GM23338 (cell line): ENCODE measurements at regions not wholly inside any gene's neighbourhood (a gene's known extent, or its start where the extent isn't known, plus 50 kb on each side); places are given as distances from the start of the nearest gene placed in this dataset.

ENCODE experiments used
- ATAC-seq: fragments of 200-7000 bp; cut with Tn5 transposase; 3 replicates; pipeline ENCODE4 v1.9.1; 2020
- DNase-seq: peaks from one replicate; pipeline ENCODE4 v3.0.0-alpha.2; 2015; ENCODE audit warnings: low spot score
- H2AFZ ChIP-seq: fragments of 200-600 bp; sonication (generic); 2 replicates; pipeline ENCODE4 v1.8.0; 2016; ENCODE audit warnings: antibody characterized with exemption, mild to moderate bottlenecking, moderate library complexity
- H3F3A ChIP-seq: fragments of 200-600 bp; sonication (generic); replicated peaks from 2 replicates; pipeline ENCODE4 v1.8.0; 2017; ENCODE audit warnings: antibody characterized with exemption, mixed run types, low read depth
- H3K27ac ChIP-seq: fragments of 200-600 bp; sonication (generic); 2 replicates; pipeline ENCODE4 v1.6.1; 2016; ENCODE audit warnings: low read depth
- H3K27me3 ChIP-seq: fragments of 200-600 bp; sonication (generic); 2 replicates; pipeline ENCODE4 v1.8.0; 2016; ENCODE audit warnings: mild to moderate bottlenecking, mixed run types, moderate library complexity; ENCODE audit not compliant: insufficient read depth
- H3K36me3 ChIP-seq: fragments of 200-600 bp; sonication (generic); 2 replicates; pipeline ENCODE4 v1.8.0; 2016; ENCODE audit warnings: mild to moderate bottlenecking; ENCODE audit not compliant: insufficient read depth
- H3K4me1 ChIP-seq: fragments of 200-600 bp; sonication (generic); 2 replicates; pipeline ENCODE4 v1.8.0; 2016; ENCODE audit warnings: mild to moderate bottlenecking, moderate library complexity; ENCODE audit not compliant: insufficient read depth
- H3K4me2 ChIP-seq: fragments of 200-600 bp; sonication (generic); 2 replicates; pipeline ENCODE4 v1.7.1; 2017; ENCODE audit warnings: mixed run types
- H3K4me3 ChIP-seq: fragments of 200-600 bp; sonication (generic); 2 replicates; pipeline ENCODE4 v1.6.1; 2016; ENCODE audit warnings: mixed run types
- H3K79me2 ChIP-seq: fragments of 200-600 bp; sonication (generic); replicated peaks from 2 replicates; pipeline ENCODE4 v1.8.0; 2017; ENCODE audit warnings: mild to moderate bottlenecking; ENCODE audit not compliant: insufficient read depth
- H3K9me2 ChIP-seq: fragments of 200-600 bp; sonication (generic); 2 replicates; pipeline ENCODE4 v1.8.0; 2017; ENCODE audit not compliant: insufficient read depth
- H4K20me1 ChIP-seq: fragments of 200-600 bp; sonication (generic); replicated peaks from 2 replicates; pipeline ENCODE4 v1.8.0; 2017; ENCODE audit warnings: mild to moderate bottlenecking; ENCODE audit not compliant: insufficient read depth
- H3K27ac Mint-ChIP-seq: 2 replicates; pipeline ENCODE4 v1.8.0; 2020; ENCODE audit warnings: inconsistent platforms, mild to moderate bottlenecking, moderate library complexity, mixed read lengths
- H3K27me3 Mint-ChIP-seq: 3 replicates; pipeline ENCODE4 v1.8.0; 2022; ENCODE audit warnings: low read depth, mild to moderate bottlenecking, moderate library complexity, mixed read lengths, inconsistent platforms; ENCODE audit not compliant: insufficient read depth, poor library complexity
- H3K36me3 Mint-ChIP-seq: 3 replicates; pipeline ENCODE4 v1.8.0; 2021; ENCODE audit warnings: low read depth, mild to moderate bottlenecking, inconsistent platforms, moderate library complexity, mixed read lengths
- H3K4me1 Mint-ChIP-seq: 3 replicates; pipeline ENCODE4 v1.8.0; 2020; ENCODE audit warnings: mild to moderate bottlenecking, inconsistent platforms, mixed read lengths
- H3K4me3 Mint-ChIP-seq: 3 replicates; pipeline ENCODE4 v1.8.0; 2021; ENCODE audit warnings: moderate library complexity, mild to moderate bottlenecking, inconsistent platforms, mixed read lengths
- H3K9me3 Mint-ChIP-seq: 3 replicates; pipeline ENCODE4 v1.8.0; 2020; ENCODE audit warnings: moderate library complexity, mild to moderate bottlenecking, inconsistent platforms, mixed read lengths
- CREB1 ChIP-seq: fragments of 250-450 bp; sonication (Bioruptor Pico); IDR thresholded peaks from 2 replicates; pipeline ENCODE4 v1.5.0; 2020; ENCODE audit warnings: low read depth, mild to moderate bottlenecking, moderate library complexity
- EZH2 ChIP-seq: fragments of 200-600 bp; sonication (generic); IDR thresholded peaks from one replicate; pipeline ENCODE4 v1.8.0; 2017; ENCODE audit warnings: antibody characterized with exemption, mild to moderate bottlenecking, low read depth; ENCODE audit not compliant: unreplicated experiment
- EZH2phosphoT487 ChIP-seq: fragments of 200-600 bp; sonication (generic); IDR thresholded peaks from one replicate; pipeline ENCODE4 v1.8.1; 2018; ENCODE audit warnings: antibody characterized with exemption; ENCODE audit not compliant: unreplicated experiment
- JUNB ChIP-seq: IDR thresholded peaks from one replicate; pipeline ENCODE4 v1.6.1; 2016; ENCODE audit warnings: antibody characterized with exemption; ENCODE audit not compliant: unreplicated experiment
- POLR2AphosphoS5 ChIP-seq: IDR thresholded peaks from 2 replicates; pipeline ENCODE4 v1.6.1; 2016; ENCODE audit warnings: antibody characterized with exemption, low read depth
- REST ChIP-seq: IDR thresholded peaks from one replicate; pipeline ENCODE4 v1.6.1; 2018; ENCODE audit warnings: antibody characterized with exemption; ENCODE audit not compliant: unreplicated experiment
- STAT1 ChIP-seq: IDR thresholded peaks from one replicate; pipeline ENCODE4 v1.6.1; 2016; ENCODE audit warnings: antibody characterized with exemption; ENCODE audit not compliant: unreplicated experiment
- ZNF114 ChIP-seq: fragments of 250-450 bp; sonication (Bioruptor Pico); IDR thresholded peaks from 2 replicates; pipeline ENCODE4 v1.5.0; 2020; ENCODE audit warnings: mild to moderate bottlenecking, moderate library complexity
- ZNF331 ChIP-seq: fragments of 250-450 bp; sonication (Bioruptor Pico); IDR thresholded peaks from 2 replicates; pipeline ENCODE4 v1.5.0; 2020; ENCODE audit warnings: low read depth, mild to moderate bottlenecking, moderate library complexity
- ZNF462 ChIP-seq: fragments of 250-450 bp; sonication (Bioruptor Pico); IDR thresholded peaks from 2 replicates; pipeline ENCODE4 v1.5.0; 2020; ENCODE audit warnings: mild to moderate bottlenecking, moderate library complexity

- H3F3A ChIP-seq: no peaks in the 10 kb centered on the region
- Mint-ChIP-seq H3K27me3 (peaks cover 6% of the 10 kb centered on the region), H3K4me1 (peaks cover 24% of the 10 kb centered on the region), H3K9me3 (no peaks in the 10 kb centered on the region; the same call in 2 of the 3 replicates), H3K4me3 (no peak overlapping the region), H3K27ac (no peak overlapping the region), H3K36me3 (no peaks in the 10 kb centered on the region)
- no peaks in the 10 kb centered on the region for H3K27me3 ChIP-seq
- no peak overlapping the region for H3K4me3 ChIP-seq
- no peak overlapping the region for H3K27ac ChIP-seq
- no peaks in the 10 kb centered on the region for H3K79me2 ChIP-seq
- H3K9me2 ChIP-seq: no peaks in the 10 kb centered on the region; the same call in 1 of the 2 replicates
- no peak overlapping the region for H3K4me2 ChIP-seq
- ATAC-seq: peak; percentile 28; the same call in 2 of the 3 replicates
- no peak overlapping the region for H2AFZ ChIP-seq
- TF ChIP-seq EZH2 (no peak), EZH2phosphoT487 (no peak)
- no peaks in the 10 kb centered on the region for H3K36me3 ChIP-seq
- DNase-seq: no peak
- H4K20me1 ChIP-seq: no peaks in the 10 kb centered on the region
- peaks cover 9% of the 10 kb centered on the region for H3K4me1 ChIP-seq
Observed at GRCh38 chr11:130599073-130599654, 150.7 kb downstream of the ADAMTS15 start.

- Mint-ChIP-seq H3K27ac (no peak overlapping the region), H3K27me3 (peaks cover 7% of the 10 kb centered on the region), H3K36me3 (no peaks in the 10 kb centered on the region), H3K4me1 (peaks cover 24% of the 10 kb centered on the region), H3K4me3 (no peak overlapping the region), H3K9me3 (no peaks in the 10 kb centered on the region; the same call in 2 of the 3 replicates)
- H3K79me2 ChIP-seq: no peaks in the 10 kb centered on the region
- TF ChIP-seq STAT1 (no peak), REST (no peak), CREB1 (CRISPR knock-in tag) (no peak), ZNF462 (CRISPR knock-in tag) (no peak), ZNF331 (no peak), JUNB (no peak), ZNF114 (CRISPR knock-in tag) (no peak), POLR2AphosphoS5 (no peak)
- peaks cover 9% of the 10 kb centered on the region for H3K4me1 ChIP-seq
- DNase-seq: no peak
- no peaks in the 10 kb centered on the region for H3K27me3 ChIP-seq
- no peaks in the 10 kb centered on the region for H4K20me1 ChIP-seq
- H3K27ac ChIP-seq: no peak overlapping the region
- no peak for ATAC-seq
- no peak overlapping the region for H2AFZ ChIP-seq
- H3K4me3 ChIP-seq: no peak overlapping the region
- no peaks in the 10 kb centered on the region; the same call in 1 of the 2 replicates for H3K9me2 ChIP-seq
- H3F3A ChIP-seq: no peaks in the 10 kb centered on the region
- H3K4me2 ChIP-seq: no peak overlapping the region
- H3K36me3 ChIP-seq: no peaks in the 10 kb centered on the region
Observed at GRCh38 chr11:130600139-130600538, 151.7 kb downstream of the ADAMTS15 start.
